ENCODE measurements at regions not wholly inside any gene's neighbourhood (a gene's known extent, or its start where the extent isn't known, plus 50 kb on each side); places are given as distances from the start of the nearest gene placed in this dataset.

DNA sequence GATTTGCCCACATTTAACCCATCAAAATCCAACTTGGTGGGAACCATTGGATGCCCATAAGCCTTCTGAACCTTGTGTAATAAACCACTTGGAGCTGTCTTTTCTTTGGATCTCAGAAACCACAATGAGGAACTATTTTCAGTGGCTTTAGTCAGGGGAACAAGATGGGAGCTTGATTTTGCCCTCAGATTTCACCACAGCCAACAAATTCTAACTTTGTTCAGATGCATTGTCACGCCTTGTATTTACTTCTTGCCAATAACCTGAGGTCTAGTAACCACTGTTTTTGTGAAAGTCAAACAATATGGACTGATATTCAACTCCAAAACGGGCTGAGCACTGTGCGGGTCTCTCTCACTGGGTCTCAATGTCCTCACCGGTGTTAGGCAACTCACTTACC, 508.2 kb downstream of the TNS1 start:
- DNase-seq, result no peak
- WGBS, 2 donors, result 79 to 80% methylated on average over 4 of the region's 4 CpGs
- no peaks in the 10 kb centered on the region for H3K36me3 ChIP-seq
- no peak overlapping the region for H3K27ac ChIP-seq
- no peaks in the 10 kb centered on the region for H3K4me1 ChIP-seq
- no peak overlapping the region for H3K4me3 ChIP-seq
- intact Hi-C loops (cut with DNase I), result no loop called here
- TF ChIP-seq, protein P1, sequence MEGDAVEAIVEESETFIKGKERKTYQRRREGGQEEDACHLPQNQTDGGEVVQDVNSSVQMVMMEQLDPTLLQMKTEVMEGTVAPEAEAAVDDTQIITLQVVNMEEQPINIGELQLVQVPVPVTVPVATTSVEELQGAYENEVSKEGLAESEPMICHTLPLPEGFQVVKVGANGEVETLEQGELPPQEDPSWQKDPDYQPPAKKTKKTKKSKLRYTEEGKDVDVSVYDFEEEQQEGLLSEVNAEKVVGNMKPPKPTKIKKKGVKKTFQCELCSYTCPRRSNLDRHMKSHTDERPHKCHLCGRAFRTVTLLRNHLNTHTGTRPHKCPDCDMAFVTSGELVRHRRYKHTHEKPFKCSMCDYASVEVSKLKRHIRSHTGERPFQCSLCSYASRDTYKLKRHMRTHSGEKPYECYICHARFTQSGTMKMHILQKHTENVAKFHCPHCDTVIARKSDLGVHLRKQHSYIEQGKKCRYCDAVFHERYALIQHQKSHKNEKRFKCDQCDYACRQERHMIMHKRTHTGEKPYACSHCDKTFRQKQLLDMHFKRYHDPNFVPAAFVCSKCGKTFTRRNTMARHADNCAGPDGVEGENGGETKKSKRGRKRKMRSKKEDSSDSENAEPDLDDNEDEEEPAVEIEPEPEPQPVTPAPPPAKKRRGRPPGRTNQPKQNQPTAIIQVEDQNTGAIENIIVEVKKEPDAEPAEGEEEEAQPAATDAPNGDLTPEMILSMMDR (IDR thresholded peaks at IDR 0.05), result no peak
- no peak for TF ChIP-seq POLR2A (IDR thresholded peaks at IDR 0.05)
- H3K9me3 ChIP-seq, result no peaks in the 10 kb centered on the region
- H3K27me3 ChIP-seq, result no peaks in the 10 kb centered on the region

DNA sequence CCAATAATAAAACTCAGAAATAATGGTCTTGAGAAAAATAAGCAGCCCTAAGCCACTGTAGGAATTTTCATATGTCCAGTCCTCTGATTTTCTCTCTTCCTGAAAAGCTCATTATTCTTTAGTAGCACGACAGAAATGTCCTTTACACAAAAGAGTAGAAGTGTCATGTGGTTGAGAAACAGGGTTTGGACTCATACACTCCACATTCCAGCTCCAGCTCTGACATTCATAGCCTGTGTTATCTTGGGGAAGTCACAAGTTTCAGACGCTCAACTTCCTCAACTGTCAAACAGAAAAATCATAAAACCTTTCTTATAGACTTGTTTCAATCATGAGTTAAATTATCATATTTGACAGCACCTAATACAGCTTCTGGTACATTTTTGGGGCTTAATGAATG, 511.5 kb downstream of the TNS1 start:
- no peaks in the 10 kb centered on the region for H3K27me3 ChIP-seq
- H3K36me3 ChIP-seq, result no peaks in the 10 kb centered on the region
- no peaks in the 10 kb centered on the region for H3K9me3 ChIP-seq
- H3K4me1 ChIP-seq, result no peaks in the 10 kb centered on the region
- no peak overlapping the region for H3K27ac ChIP-seq
- intact Hi-C loops (cut with DNase I), result no loop called here
- no peak for TF ChIP-seq POLR2A (IDR thresholded peaks at IDR 0.05)
- TF ChIP-seq, protein P1 (IDR thresholded peaks at IDR 0.05), result no peak
- no peak overlapping the region for H3K4me3 ChIP-seq
- no peak for DNase-seq
- 52 to 53% methylated on average over 2 of the region's 2 CpGs for WGBS, 2 donors

DNA sequence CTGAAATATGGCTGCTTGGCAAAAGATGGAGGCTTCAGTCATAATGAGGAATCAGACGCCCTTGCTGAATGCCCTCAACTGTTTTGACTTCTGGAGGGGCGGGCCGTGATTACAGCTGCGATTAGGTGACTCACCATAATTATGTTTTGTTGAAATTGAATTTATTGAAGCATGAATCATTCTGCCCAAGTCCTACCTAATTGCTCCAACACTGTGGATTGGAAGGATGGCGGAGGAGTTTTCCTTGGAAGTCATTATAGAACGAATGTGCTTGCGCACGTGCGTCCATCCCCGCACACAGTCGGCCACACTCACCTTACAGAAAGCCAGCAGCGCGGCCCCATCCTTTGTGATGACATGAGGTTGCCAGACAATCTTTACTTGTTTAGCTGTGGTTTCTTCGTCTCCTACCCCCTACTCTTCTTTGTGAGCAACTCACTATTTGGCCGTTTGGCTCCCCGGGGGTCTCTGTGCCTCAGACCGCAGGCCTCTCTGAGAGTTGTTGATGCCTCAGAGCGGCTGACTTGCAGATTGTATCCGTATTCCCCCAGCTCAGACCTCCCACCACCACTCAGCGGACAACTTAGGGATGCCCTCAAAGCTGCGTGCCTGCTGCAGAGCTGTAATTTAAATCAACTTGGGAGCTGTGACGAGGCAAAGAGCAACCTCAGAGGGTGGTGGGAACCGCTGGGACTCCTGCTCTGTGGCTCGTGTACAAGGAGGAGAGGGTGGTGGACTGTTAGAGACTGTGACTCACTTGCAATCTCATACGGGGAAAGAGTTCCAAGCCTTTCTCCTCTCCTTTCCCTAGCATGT, 513.4 kb downstream of the TNS1 start:
- Histone ChIP-seq H3K4me3 (no peak overlapping the region), H3K27ac (no peak overlapping the region), H3K4me1 (no peaks in the 10 kb centered on the region), H3K36me3 (no peaks in the 10 kb centered on the region), H3K9me3 (no peaks in the 10 kb centered on the region), H3K27me3 (no peaks in the 10 kb centered on the region)
- 65 to 70% methylated on average over 23 to 24 of the region's 25 CpGs for WGBS, 2 donors
- intact Hi-C loops (cut with DNase I), result no loop called here
- no peak for TF ChIP-seq POLR2A (IDR thresholded peaks at IDR 0.05)
- TF ChIP-seq, protein P1 (IDR thresholded peaks at IDR 0.05), result no peak
- DNase-seq, result no peak

DNA sequence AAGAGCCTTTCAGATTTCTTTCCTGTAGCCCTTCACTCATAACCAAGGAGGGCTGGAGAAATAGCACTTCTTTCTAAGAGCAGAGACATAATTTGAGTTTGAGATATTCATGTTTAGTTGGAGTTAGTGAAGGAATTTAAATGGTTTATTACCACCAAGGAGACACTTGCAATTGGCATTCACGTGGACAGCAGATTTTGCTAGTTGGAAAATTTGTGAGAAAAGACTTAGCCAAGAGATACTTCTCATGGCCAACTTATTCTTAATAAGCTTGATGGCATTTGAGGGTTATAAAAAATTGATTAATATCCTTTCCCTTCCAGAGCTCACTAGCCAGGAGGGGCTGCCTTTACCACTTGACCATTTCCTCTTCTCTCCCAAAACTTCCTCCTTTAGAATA, 518.7 kb downstream of the TNS1 start:
- Histone ChIP-seq H3K27ac (no peak overlapping the region), H3K9me3 (no peaks in the 10 kb centered on the region), H3K36me3 (no peaks in the 10 kb centered on the region), H3K27me3 (no peaks in the 10 kb centered on the region), H3K4me3 (no peak overlapping the region), H3K4me1 (no peaks in the 10 kb centered on the region)
- intact Hi-C loops (cut with DNase I), result no loop called here
- 54 to 75% methylated on average over 1 of the region's 1 CpG for WGBS, 2 donors
- no peak for TF ChIP-seq POLR2A (IDR thresholded peaks at IDR 0.05)
- TF ChIP-seq, protein P1 (IDR thresholded peaks at IDR 0.05), result no peak
- DNase-seq, result no peak

- Histone ChIP-seq H3K27ac (no peak overlapping the region), H3K36me3 (no peaks in the 10 kb centered on the region), H3K9me3 (no peaks in the 10 kb centered on the region), H3K27me3 (no peaks in the 10 kb centered on the region), H3K4me1 (no peaks in the 10 kb centered on the region), H3K4me3 (no peak overlapping the region)
- intact Hi-C loops (cut with DNase I), result no loop called here
- DNase-seq, result no peak
- WGBS, 2 donors, result 52 to 60% methylated on average over 1 of the region's 1 CpG
- TF ChIP-seq, protein P1 (IDR thresholded peaks at IDR 0.05), result no peak
- TF ChIP-seq POLR2A (IDR thresholded peaks at IDR 0.05), result no peak
These were observed 520.6 kb downstream of the TNS1 start for GRCh38 chr2:217482056-217482710.
